ENCODE measurements at regions not wholly inside any gene's neighbourhood (a gene's known extent, or its start where the extent isn't known, plus 50 kb on each side); places are given as distances from the start of the nearest gene placed in this dataset.
A peak's percentile ranks its signal among the peaks of the same experiment; 100 is the strongest.
"Not testable (repeated sequence)": the region's sequence is repeated elsewhere in the genome, so short reads cannot be mapped to it uniquely, and the experiment has no call there.

GRCh38 chr20:43363506-43363905, 94.2 kb upstream of the SRSF6 start:
- CTCF ChIA-PET (ENCODE audit: partially characterized antibody), result no interaction called here
- H3K27ac Mint-ChIP-seq, result no peak overlapping the region
- POLR2A ChIA-PET (ENCODE audit: partially characterized antibody), result no interaction called here
- intact Hi-C loops (cut with micrococcal nuclease), result no loop called here
- H3K36me3 Mint-ChIP-seq, result no peaks in the 10 kb centered on the region
- peaks cover 0 to 1% (median 0%) of the 10 kb centered on the region in 8 donors for H3K9me3 Mint-ChIP-seq
- Histone ChIP-seq H3K27me3 (ENCODE audit: insufficient read depth, low read length) (no peaks in the 10 kb centered on the region), H3K4me1 (ENCODE audit: insufficient read depth, low read length) (no peaks in the 10 kb centered on the region), H3K27ac (ENCODE audit: low read depth, low read length) (no peak overlapping the region), H3K4me3 (ENCODE audit: low read length in 2 of 2) (no peak overlapping the region), H3K9me3 (ENCODE audit: control insufficient read depth in 1 of 2, low read length in 2 of 2) (no peaks in the 10 kb centered on the region), H3K36me3 (ENCODE audit: insufficient read depth, low read length) (no peaks in the 10 kb centered on the region)
- peaks cover 21 to 24% of the 10 kb centered on the region in 2 donors for H3K27me3 Mint-ChIP-seq
- H3K4me1 Mint-ChIP-seq, result no peaks in the 10 kb centered on the region
- no peak for DNase-seq
- H3K4me3 Mint-ChIP-seq, result no peak overlapping the region

GRCh38 chr20:43361526-43361925, 96.2 kb upstream of the SRSF6 start:
- H3K36me3 Mint-ChIP-seq, result no peaks in the 10 kb centered on the region
- DNase-seq, result no peak
- Histone ChIP-seq H3K4me3 (ENCODE audit: low read length in 2 of 2) (no peak overlapping the region), H3K27me3 (ENCODE audit: insufficient read depth, low read length) (no peaks in the 10 kb centered on the region), H3K9me3 (ENCODE audit: control insufficient read depth in 1 of 2, low read length in 2 of 2) (no peaks in the 10 kb centered on the region), H3K27ac (ENCODE audit: low read depth, low read length) (no peak overlapping the region), H3K4me1 (ENCODE audit: insufficient read depth, low read length) (no peaks in the 10 kb centered on the region), H3K36me3 (ENCODE audit: insufficient read depth, low read length) (no peaks in the 10 kb centered on the region)
- no peak overlapping the region for H3K4me3 Mint-ChIP-seq
- intact Hi-C loops (cut with micrococcal nuclease), result no loop called here
- peaks cover 0 to 1% (median 0%) of the 10 kb centered on the region in 8 donors for H3K9me3 Mint-ChIP-seq
- ChIA-PET POLR2A (ENCODE audit: partially characterized antibody) (no interaction called here), CTCF (ENCODE audit: partially characterized antibody) (no interaction called here)
- no peak overlapping the region for H3K27ac Mint-ChIP-seq
- peaks cover 21% of the 10 kb centered on the region in 2 donors for H3K27me3 Mint-ChIP-seq
- H3K4me1 Mint-ChIP-seq, result no peaks in the 10 kb centered on the region

GRCh38 chr20:43360016-43360415, 97.7 kb upstream of the SRSF6 start:
- no peak overlapping the region for H3K27ac ChIP-seq (ENCODE audit: low read depth, low read length)
- no peaks in the 10 kb centered on the region for H3K4me1 ChIP-seq (ENCODE audit: insufficient read depth, low read length)
- Mint-ChIP-seq H3K36me3 (no peaks in the 10 kb centered on the region), H3K27me3 (peaks cover 11 to 13% of the 10 kb centered on the region in 2 donors), H3K4me1 (no peaks in the 10 kb centered on the region), H3K4me3 (no peak overlapping the region), H3K27ac (peak overlapping the region in 1 of 7 donors; percentile 68), H3K9me3 (no peaks in the 10 kb centered on the region)
- POLR2A ChIA-PET (ENCODE audit: partially characterized antibody), result no interaction called here
- no peaks in the 10 kb centered on the region for H3K27me3 ChIP-seq (ENCODE audit: insufficient read depth, low read length)
- CTCF ChIA-PET (ENCODE audit: partially characterized antibody), result no interaction called here
- no peak for DNase-seq
- no peak overlapping the region for H3K4me3 ChIP-seq (ENCODE audit: low read length in 2 of 2)
- H3K9me3 ChIP-seq (ENCODE audit: control insufficient read depth in 1 of 2, low read length in 2 of 2), result no peaks in the 10 kb centered on the region
- no peaks in the 10 kb centered on the region for H3K36me3 ChIP-seq (ENCODE audit: insufficient read depth, low read length)
- intact Hi-C loops (cut with micrococcal nuclease), result no loop called here

- H3K27me3 ChIP-seq (ENCODE audit: insufficient read depth, low read length), result no peaks in the 10 kb centered on the region
- Mint-ChIP-seq H3K36me3 (no peaks in the 10 kb centered on the region), H3K9me3 (no peaks in the 10 kb centered on the region), H3K27ac (no peak overlapping the region), H3K4me1 (no peaks in the 10 kb centered on the region), H3K27me3 (peaks cover 8% of the 10 kb centered on the region in 2 donors), H3K4me3 (no peak overlapping the region)
- ChIA-PET CTCF (ENCODE audit: partially characterized antibody) (no interaction called here), POLR2A (ENCODE audit: partially characterized antibody) (no interaction called here)
- no peak overlapping the region for H3K27ac ChIP-seq (ENCODE audit: low read depth, low read length)
- H3K9me3 ChIP-seq (ENCODE audit: control insufficient read depth in 1 of 2, low read length in 2 of 2), result no peaks in the 10 kb centered on the region
- no peaks in the 10 kb centered on the region for H3K4me1 ChIP-seq (ENCODE audit: insufficient read depth, low read length)
- no peak overlapping the region for H3K4me3 ChIP-seq (ENCODE audit: low read length in 2 of 2)
- DNase-seq, result no peak
- no peaks in the 10 kb centered on the region for H3K36me3 ChIP-seq (ENCODE audit: insufficient read depth, low read length)
- intact Hi-C loops (cut with micrococcal nuclease), result no loop called here
These were observed 98.9 kb upstream of the SRSF6 start for GRCh38 chr20:43358811-43359210.

GRCh38 chr20:43357352-43357751, 100.3 kb upstream of the SRSF6 start:
- H3K9me3 ChIP-seq (ENCODE audit: control insufficient read depth in 1 of 2, low read length in 2 of 2), result no peaks in the 10 kb centered on the region
- peaks cover 3% of the 10 kb centered on the region in 2 donors for H3K27me3 Mint-ChIP-seq
- intact Hi-C loops (cut with micrococcal nuclease), result no loop called here
- H3K36me3 ChIP-seq (ENCODE audit: insufficient read depth, low read length), result no peaks in the 10 kb centered on the region
- H3K27me3 ChIP-seq (ENCODE audit: insufficient read depth, low read length), result no peaks in the 10 kb centered on the region
- no peaks in the 10 kb centered on the region for H3K4me1 ChIP-seq (ENCODE audit: insufficient read depth, low read length)
- no peak overlapping the region for H3K4me3 Mint-ChIP-seq
- H3K4me1 Mint-ChIP-seq, result no peaks in the 10 kb centered on the region
- DNase-seq, result no peak
- no peaks in the 10 kb centered on the region for H3K9me3 Mint-ChIP-seq
- H3K4me3 ChIP-seq (ENCODE audit: low read length in 2 of 2), result no peak overlapping the region
- no peaks in the 10 kb centered on the region for H3K36me3 Mint-ChIP-seq
- ChIA-PET POLR2A (ENCODE audit: partially characterized antibody) (no interaction called here), CTCF (ENCODE audit: partially characterized antibody) (no interaction called here)
- H3K27ac Mint-ChIP-seq, result no peak overlapping the region
- no peak overlapping the region for H3K27ac ChIP-seq (ENCODE audit: low read depth, low read length)

GRCh38 chr20:43355610-43356009, 102.1 kb upstream of the SRSF6 start:
- ChIA-PET POLR2A (ENCODE audit: partially characterized antibody) (no interaction called here), CTCF (ENCODE audit: partially characterized antibody) (no interaction called here)
- H3K4me3 Mint-ChIP-seq, result no peak overlapping the region
- no peak overlapping the region for H3K27ac ChIP-seq (ENCODE audit: low read depth, low read length)
- DNase-seq, result no peak
- peaks cover 3 to 7% of the 10 kb centered on the region in 2 donors for H3K27me3 Mint-ChIP-seq
- H3K4me1 Mint-ChIP-seq, result no peaks in the 10 kb centered on the region
- no peaks in the 10 kb centered on the region for H3K27me3 ChIP-seq (ENCODE audit: insufficient read depth, low read length)
- no peaks in the 10 kb centered on the region for H3K9me3 ChIP-seq (ENCODE audit: control insufficient read depth in 1 of 2, low read length in 2 of 2)
- no peaks in the 10 kb centered on the region for H3K4me1 ChIP-seq (ENCODE audit: insufficient read depth, low read length)
- intact Hi-C loops (cut with micrococcal nuclease), result no loop called here
- no peaks in the 10 kb centered on the region for H3K9me3 Mint-ChIP-seq
- no peak overlapping the region for H3K27ac Mint-ChIP-seq
- H3K36me3 Mint-ChIP-seq, result no peaks in the 10 kb centered on the region
- H3K4me3 ChIP-seq (ENCODE audit: low read length in 2 of 2), result no peak overlapping the region
- no peaks in the 10 kb centered on the region for H3K36me3 ChIP-seq (ENCODE audit: insufficient read depth, low read length)

- H3K4me3 Mint-ChIP-seq, result no peak overlapping the region
- Histone ChIP-seq H3K9me3 (ENCODE audit: control insufficient read depth in 1 of 2, low read length in 2 of 2) (no peaks in the 10 kb centered on the region), H3K36me3 (ENCODE audit: insufficient read depth, low read length) (no peaks in the 10 kb centered on the region), H3K27me3 (ENCODE audit: insufficient read depth, low read length) (no peaks in the 10 kb centered on the region), H3K27ac (ENCODE audit: low read depth, low read length) (no peak overlapping the region), H3K4me1 (ENCODE audit: insufficient read depth, low read length) (no peaks in the 10 kb centered on the region), H3K4me3 (ENCODE audit: low read length in 2 of 2) (no peak overlapping the region)
- intact Hi-C loops (cut with micrococcal nuclease), result no loop called here
- DNase-seq, result no peak
- H3K36me3 Mint-ChIP-seq, result no peaks in the 10 kb centered on the region
- no peaks in the 10 kb centered on the region for H3K4me1 Mint-ChIP-seq
- H3K27ac Mint-ChIP-seq, result no peak overlapping the region
- ChIA-PET CTCF (ENCODE audit: partially characterized antibody) (no interaction called here), POLR2A (ENCODE audit: partially characterized antibody) (no interaction called here)
- peaks cover 0 to 4% (median 0%) of the 10 kb centered on the region in 8 donors for H3K9me3 Mint-ChIP-seq
- H3K27me3 Mint-ChIP-seq, result peaks cover 9 to 19% of the 10 kb centered on the region in 2 donors
These were observed 104.7 kb upstream of the SRSF6 start for GRCh38 chr20:43352996-43353395.

- CTCF ChIA-PET (ENCODE audit: partially characterized antibody); H3K27ac Mint-ChIP-seq; H3K9me3 ChIP-seq (ENCODE audit: control insufficient read depth in 1 of 2, low read length in 2 of 2); H3K27ac ChIP-seq (ENCODE audit: low read depth, low read length); H3K27me3 ChIP-seq (ENCODE audit: insufficient read depth, low read length); POLR2A ChIA-PET (ENCODE audit: partially characterized antibody); H3K4me3 Mint-ChIP-seq; H3K4me1 ChIP-seq (ENCODE audit: insufficient read depth, low read length); intact Hi-C loops (cut with micrococcal nuclease); H3K4me1 Mint-ChIP-seq; H3K9me3 Mint-ChIP-seq; H3K36me3 ChIP-seq (ENCODE audit: insufficient read depth, low read length); H3K4me3 ChIP-seq (ENCODE audit: low read length in 2 of 2); H3K36me3 Mint-ChIP-seq; DNase-seq: not testable (repeated sequence)
- peaks cover 11 to 19% of the 10 kb centered on the region in 2 donors for H3K27me3 Mint-ChIP-seq
These were observed 107.0 kb upstream of the SRSF6 start for GRCh38 chr20:43350694-43351093.

All from CD4-positive, alpha-beta memory T cell (primary cell).